ENCODE measurements at regions not wholly inside any gene's neighbourhood (a gene's known extent, or its start where the extent isn't known, plus 50 kb on each side); places are given as distances from the start of the nearest gene placed in this dataset.

DNA sequence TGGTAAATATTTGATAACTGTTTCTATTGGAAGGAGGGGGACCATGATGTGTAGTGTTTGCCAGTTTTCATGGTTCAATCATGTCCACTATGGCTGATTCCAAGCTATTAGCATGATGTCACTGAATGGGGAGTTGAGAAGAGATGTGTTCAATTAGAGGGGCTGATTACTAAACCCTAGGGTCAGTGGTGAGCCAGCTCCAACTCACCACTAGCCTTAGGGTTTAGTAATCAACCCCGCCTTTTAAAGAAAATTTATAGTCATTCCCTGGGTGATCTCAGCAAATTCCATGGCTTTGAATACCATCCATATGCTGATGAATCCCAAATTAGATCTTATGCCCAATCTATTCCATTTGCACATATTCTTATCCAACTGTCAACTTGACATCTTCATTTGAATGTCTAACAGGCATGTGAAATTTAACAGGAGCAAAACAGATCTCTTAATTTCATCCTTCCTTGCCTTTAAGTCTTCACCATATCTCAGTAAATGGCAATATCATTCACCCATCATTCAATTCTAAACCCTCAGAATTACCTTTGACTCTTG is 98.8 kb downstream of the GCNT1 start:
- H3K36me3 ChIP-seq (ENCODE audit: control insufficient read depth in 1 of 2, insufficient read depth in 2 of 2, low read length in 1 of 2), result no peaks in the 10 kb centered on the region
- 100% methylated on average over 1 of the region's 1 CpG for WGBS, 2 donors
- H3K27me3 ChIP-seq (ENCODE audit: control insufficient read depth in 1 of 2, insufficient read depth in 2 of 2, low read length in 1 of 2), result no peaks in the 10 kb centered on the region
- peaks cover 0 to 1% of the 10 kb centered on the region in 2 donors for H3K4me1 ChIP-seq (ENCODE audit: control insufficient read depth in 1 of 2, insufficient read depth in 2 of 2, low read length in 2 of 2)
- no peak overlapping the region for H3K27ac ChIP-seq (ENCODE audit: low read depth in 1 of 2, low read length in 2 of 2)
- intact Hi-C loops (cut with DNase I), result no loop called here
- no peak for DNase-seq
- no peak overlapping the region for H3K4me3 ChIP-seq (ENCODE audit: low read length in 2 of 2)
- H3K9me3 ChIP-seq (ENCODE audit: control insufficient read depth, low read length), result no peaks in the 10 kb centered on the region
- no peak for ATAC-seq (ENCODE audit: low FRiP score)

GRCh38 chr9:76558465-76558864 is 99.5 kb downstream of the GCNT1 start:
- DNase-seq (no peak), ATAC-seq (ENCODE audit: low FRiP score) (no peak)
- Histone ChIP-seq H3K27me3 (ENCODE audit: control insufficient read depth in 1 of 2, insufficient read depth in 2 of 2, low read length in 1 of 2) (no peaks in the 10 kb centered on the region), H3K4me3 (ENCODE audit: low read length in 2 of 2) (no peak overlapping the region), H3K36me3 (ENCODE audit: control insufficient read depth in 1 of 2, insufficient read depth in 2 of 2, low read length in 1 of 2) (no peaks in the 10 kb centered on the region), H3K9me3 (ENCODE audit: control insufficient read depth, low read length) (no peaks in the 10 kb centered on the region), H3K4me1 (ENCODE audit: control insufficient read depth in 1 of 2, insufficient read depth in 2 of 2, low read length in 2 of 2) (peaks cover 0 to 1% of the 10 kb centered on the region in 2 donors), H3K27ac (ENCODE audit: low read depth in 1 of 2, low read length in 2 of 2) (no peak overlapping the region)
- intact Hi-C loops (cut with DNase I), result no loop called here
- WGBS, 2 donors, result 85 to 90% methylated on average over 1 of the region's 1 CpG

GRCh38 chr9:76559286-76559685 is 100.3 kb downstream of the GCNT1 start:
- H3K36me3 ChIP-seq (ENCODE audit: control insufficient read depth in 1 of 2, insufficient read depth in 2 of 2, low read length in 1 of 2), result no peaks in the 10 kb centered on the region
- DNase-seq, result no peak
- no peak for ATAC-seq (ENCODE audit: low FRiP score)
- peaks cover 0 to 1% of the 10 kb centered on the region in 2 donors for H3K4me1 ChIP-seq (ENCODE audit: control insufficient read depth in 1 of 2, insufficient read depth in 2 of 2, low read length in 2 of 2)
- H3K9me3 ChIP-seq (ENCODE audit: control insufficient read depth, low read length), result no peaks in the 10 kb centered on the region
- H3K4me3 ChIP-seq (ENCODE audit: low read length in 2 of 2), result no peak overlapping the region
- intact Hi-C loops (cut with DNase I), result no loop called here
- no peaks in the 10 kb centered on the region for H3K27me3 ChIP-seq (ENCODE audit: control insufficient read depth in 1 of 2, insufficient read depth in 2 of 2, low read length in 1 of 2)
- H3K27ac ChIP-seq (ENCODE audit: low read depth in 1 of 2, low read length in 2 of 2), result no peak overlapping the region

- no peaks in the 10 kb centered on the region for H3K36me3 ChIP-seq (ENCODE audit: control insufficient read depth in 1 of 2, insufficient read depth in 2 of 2, low read length in 1 of 2)
- peak in 1 of 2 donors; percentile 58 for DNase-seq
- no peak for ATAC-seq (ENCODE audit: low FRiP score)
- H3K4me3 ChIP-seq (ENCODE audit: low read length in 2 of 2), result no peak overlapping the region
- peaks cover 0 to 1% of the 10 kb centered on the region in 2 donors for H3K4me1 ChIP-seq (ENCODE audit: control insufficient read depth in 1 of 2, insufficient read depth in 2 of 2, low read length in 2 of 2)
- WGBS, 2 donors, result 36 to 43% methylated on average over 4 of the region's 4 CpGs
- H3K9me3 ChIP-seq (ENCODE audit: control insufficient read depth, low read length), result no peaks in the 10 kb centered on the region
- no peaks in the 10 kb centered on the region for H3K27me3 ChIP-seq (ENCODE audit: control insufficient read depth in 1 of 2, insufficient read depth in 2 of 2, low read length in 1 of 2)
- intact Hi-C loops (cut with DNase I), result no loop called here
- H3K27ac ChIP-seq (ENCODE audit: low read depth in 1 of 2, low read length in 2 of 2), result no peak overlapping the region
Observed at GRCh38 chr9:76560481-76560922, 101.5 kb downstream of the GCNT1 start.

DNA sequence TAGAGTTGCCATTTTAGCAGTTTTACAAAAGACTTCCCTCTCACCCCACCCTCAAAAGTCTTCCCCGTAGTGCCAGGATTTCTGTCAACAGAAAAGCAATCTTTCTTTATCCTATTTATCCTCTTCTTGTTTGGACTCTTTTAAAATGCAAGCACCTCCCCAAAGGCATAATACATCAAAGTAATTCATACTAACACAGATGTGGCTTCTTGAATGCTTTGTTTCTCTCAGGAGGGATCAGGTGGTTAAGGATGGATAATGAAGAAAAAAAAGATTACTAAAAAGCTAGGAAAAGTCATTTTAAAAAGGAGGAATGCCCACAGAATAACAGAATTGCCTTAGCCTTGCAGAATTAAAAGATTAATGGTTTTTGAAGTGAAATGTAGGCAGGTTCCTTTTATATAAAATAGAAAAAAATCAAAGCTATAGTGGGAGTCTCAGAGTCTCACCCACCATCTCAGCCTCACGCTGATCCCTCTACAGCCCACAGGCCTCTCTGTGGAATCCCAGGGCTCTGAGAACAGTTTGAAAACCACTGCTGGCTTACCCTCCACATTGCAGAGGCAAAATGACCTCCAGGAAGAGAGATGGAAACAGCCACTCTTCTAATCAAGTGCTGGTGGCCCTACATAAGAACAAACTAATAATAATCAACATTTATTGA is 102.2 kb downstream of the GCNT1 start:
- Histone ChIP-seq H3K4me1 (ENCODE audit: control insufficient read depth in 1 of 2, insufficient read depth in 2 of 2, low read length in 2 of 2) (peaks cover 0 to 1% of the 10 kb centered on the region in 2 donors), H3K27me3 (ENCODE audit: control insufficient read depth in 1 of 2, insufficient read depth in 2 of 2, low read length in 1 of 2) (no peaks in the 10 kb centered on the region), H3K4me3 (ENCODE audit: low read length in 2 of 2) (no peak overlapping the region), H3K36me3 (ENCODE audit: control insufficient read depth in 1 of 2, insufficient read depth in 2 of 2, low read length in 1 of 2) (no peaks in the 10 kb centered on the region), H3K27ac (ENCODE audit: low read depth in 1 of 2, low read length in 2 of 2) (no peak overlapping the region), H3K9me3 (ENCODE audit: control insufficient read depth, low read length) (no peaks in the 10 kb centered on the region)
- DNase-seq (no peak), ATAC-seq (ENCODE audit: low FRiP score) (no peak)
- intact Hi-C loops (cut with DNase I), result no loop called here
- 85 to 90% methylated on average over 2 of the region's 2 CpGs for WGBS, 2 donors
